BLaER1 (cell line): ENCODE measurements at regions not wholly inside any gene's neighbourhood (a gene's known extent, or its start where the extent isn't known, plus 50 kb on each side); places are given as distances from the start of the nearest gene placed in this dataset.

Source experiments
- H3K27ac ChIP-seq: shearing (Covaris generic); formaldehyde crosslinking; 2 replicates; pipeline ENCODE4 v1.8.1; 2022
- H3K27me3 ChIP-seq: shearing (Covaris generic); formaldehyde crosslinking; 2 replicates; pipeline ENCODE4 v1.8.1; 2022
- H3K36me3 ChIP-seq: shearing (Covaris generic); formaldehyde crosslinking; 2 replicates; pipeline ENCODE4 v1.8.1; 2022
- H3K4me1 ChIP-seq: shearing (Covaris generic); formaldehyde crosslinking; 2 replicates; pipeline ENCODE4 v1.8.1; 2022
- H3K4me2 ChIP-seq: shearing (Covaris generic); formaldehyde crosslinking; 2 replicates; pipeline ENCODE4 v1.8.1; 2022
- H3K4me3 ChIP-seq: shearing (Covaris generic); formaldehyde crosslinking; 2 replicates; pipeline ENCODE4 v1.8.1; 2022
- H3K9ac ChIP-seq: shearing (Covaris generic); formaldehyde crosslinking; 2 replicates; pipeline ENCODE4 v1.8.1; 2022
- H3K9me3 ChIP-seq: shearing (Covaris generic); formaldehyde crosslinking; 2 replicates; pipeline ENCODE4 v1.8.1; 2022
- H4K20me1 ChIP-seq: shearing (Covaris generic); formaldehyde crosslinking; 2 replicates; pipeline ENCODE4 v1.8.1; 2022
- Cebpa-rat ChIP-seq: shearing (Covaris generic); IDR thresholded peaks from 2 replicates; pipeline ENCODE4 v1.8.1; 2022

DNA sequence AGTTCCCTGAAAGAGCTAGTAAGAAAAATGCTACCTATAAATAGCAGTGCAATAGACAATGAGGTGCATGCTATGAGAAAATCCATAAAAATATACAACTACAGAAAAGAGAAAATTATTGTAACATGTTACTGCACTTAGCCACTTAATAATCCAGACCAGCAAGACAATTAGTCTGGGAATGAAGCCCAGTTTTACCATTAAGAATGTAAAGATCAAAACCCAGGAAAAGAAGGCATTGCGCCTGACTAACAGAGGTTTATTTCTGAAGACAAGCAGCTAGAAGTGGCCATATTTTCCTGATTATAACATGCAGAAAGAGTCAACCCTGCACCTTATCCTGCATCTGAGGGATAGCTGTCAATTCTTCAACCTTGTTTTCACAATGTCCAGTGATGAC, 276.4 kb upstream of the PRMT6 start:
- H3K4me2 ChIP-seq: no peak overlapping the region
- no peak overlapping the region for H3K4me3 ChIP-seq
- H3K36me3 ChIP-seq: no peaks in the 10 kb centered on the region
- no peaks in the 10 kb centered on the region for H3K9me3 ChIP-seq
- no peaks in the 10 kb centered on the region for H4K20me1 ChIP-seq
- H3K27me3 ChIP-seq: no peaks in the 10 kb centered on the region
- no peak for TF ChIP-seq Cebpa-rat
- H3K4me1 ChIP-seq: peaks cover 4% of the 10 kb centered on the region; the same call in 1 of the 2 replicates
- H3K27ac ChIP-seq: no peak overlapping the region
- H3K9ac ChIP-seq: no peak overlapping the region

- H3K9ac ChIP-seq: no peak overlapping the region
- no peak overlapping the region for H3K27ac ChIP-seq
- H3K27me3 ChIP-seq: no peaks in the 10 kb centered on the region
- TF ChIP-seq Cebpa-rat: no peak
- H3K4me2 ChIP-seq: no peak overlapping the region
- H3K36me3 ChIP-seq: no peaks in the 10 kb centered on the region
- H3K4me1 ChIP-seq: peaks cover 4% of the 10 kb centered on the region; the same call in 1 of the 2 replicates
- no peaks in the 10 kb centered on the region for H4K20me1 ChIP-seq
- no peaks in the 10 kb centered on the region for H3K9me3 ChIP-seq
- H3K4me3 ChIP-seq: no peak overlapping the region
Observed at GRCh38 chr1:106780806-106781569, 275.5 kb upstream of the PRMT6 start.

- Histone ChIP-seq H4K20me1 (no peaks in the 10 kb centered on the region), H3K27ac (no peak overlapping the region), H3K27me3 (no peaks in the 10 kb centered on the region), H3K4me1 (peaks cover 4% of the 10 kb centered on the region; the same call in 1 of the 2 replicates), H3K36me3 (no peaks in the 10 kb centered on the region), H3K9me3 (no peaks in the 10 kb centered on the region), H3K9ac (no peak overlapping the region), H3K4me2 (no peak overlapping the region), H3K4me3 (no peak overlapping the region)
- no peak for TF ChIP-seq Cebpa-rat
Observed at GRCh38 chr1:106785176-106785575, 271.3 kb upstream of the PRMT6 start.

DNA sequence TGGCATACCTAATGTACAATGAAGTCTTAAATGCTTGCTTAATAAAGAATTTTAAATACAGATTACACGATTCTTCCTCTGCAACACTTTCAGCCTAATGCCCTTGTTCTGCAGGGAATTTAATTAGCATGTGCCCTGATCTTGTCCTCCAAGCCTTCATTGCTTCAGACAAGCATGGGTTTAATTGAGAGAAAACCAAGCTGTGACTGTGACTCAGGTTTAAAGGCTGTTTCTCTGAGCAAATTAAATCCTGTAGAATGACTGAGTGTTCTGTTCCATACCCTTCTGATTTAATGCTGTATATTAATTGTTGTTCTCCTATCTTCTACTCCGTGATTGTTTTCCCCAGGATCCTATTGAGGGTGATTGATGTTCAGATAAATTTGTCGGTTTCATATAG, 269.0 kb upstream of the PRMT6 start:
- no peak for TF ChIP-seq Cebpa-rat
- no peak overlapping the region for H3K27ac ChIP-seq
- H3K4me3 ChIP-seq: no peak overlapping the region
- no peaks in the 10 kb centered on the region for H3K36me3 ChIP-seq
- H3K4me1 ChIP-seq: peaks cover 4% of the 10 kb centered on the region; the same call in 1 of the 2 replicates
- H3K27me3 ChIP-seq: no peaks in the 10 kb centered on the region
- no peak overlapping the region for H3K9ac ChIP-seq
- no peaks in the 10 kb centered on the region for H3K9me3 ChIP-seq
- no peaks in the 10 kb centered on the region for H4K20me1 ChIP-seq
- H3K4me2 ChIP-seq: no peak overlapping the region

GRCh38 chr1:106789686-106790085, 266.8 kb upstream of the PRMT6 start:
- TF ChIP-seq Cebpa-rat: no peak
- Histone ChIP-seq H3K4me3 (no peak overlapping the region), H3K9ac (no peak overlapping the region), H3K27ac (no peak overlapping the region), H3K27me3 (no peaks in the 10 kb centered on the region), H3K4me1 (no peaks in the 10 kb centered on the region), H3K4me2 (no peak overlapping the region), H3K9me3 (no peaks in the 10 kb centered on the region), H3K36me3 (no peaks in the 10 kb centered on the region), H4K20me1 (no peaks in the 10 kb centered on the region)

GRCh38 chr1:106791041-106791440, 265.4 kb upstream of the PRMT6 start:
- Histone ChIP-seq H3K27ac (no peak overlapping the region), H3K36me3 (no peaks in the 10 kb centered on the region), H3K4me1 (no peaks in the 10 kb centered on the region), H3K4me3 (no peak overlapping the region), H4K20me1 (no peaks in the 10 kb centered on the region), H3K27me3 (no peaks in the 10 kb centered on the region), H3K9me3 (no peaks in the 10 kb centered on the region), H3K9ac (no peak overlapping the region), H3K4me2 (no peak overlapping the region)
- no peak for TF ChIP-seq Cebpa-rat

GRCh38 chr1:106793651-106794050, 262.8 kb upstream of the PRMT6 start:
- H3K27me3 ChIP-seq: no peaks in the 10 kb centered on the region
- no peaks in the 10 kb centered on the region for H3K4me1 ChIP-seq
- H3K9ac ChIP-seq: no peak overlapping the region
- TF ChIP-seq Cebpa-rat: no peak
- H4K20me1 ChIP-seq: no peaks in the 10 kb centered on the region
- no peak overlapping the region for H3K4me2 ChIP-seq
- H3K9me3 ChIP-seq: no peaks in the 10 kb centered on the region
- no peak overlapping the region for H3K27ac ChIP-seq
- H3K36me3 ChIP-seq: no peaks in the 10 kb centered on the region
- H3K4me3 ChIP-seq: no peak overlapping the region

DNA sequence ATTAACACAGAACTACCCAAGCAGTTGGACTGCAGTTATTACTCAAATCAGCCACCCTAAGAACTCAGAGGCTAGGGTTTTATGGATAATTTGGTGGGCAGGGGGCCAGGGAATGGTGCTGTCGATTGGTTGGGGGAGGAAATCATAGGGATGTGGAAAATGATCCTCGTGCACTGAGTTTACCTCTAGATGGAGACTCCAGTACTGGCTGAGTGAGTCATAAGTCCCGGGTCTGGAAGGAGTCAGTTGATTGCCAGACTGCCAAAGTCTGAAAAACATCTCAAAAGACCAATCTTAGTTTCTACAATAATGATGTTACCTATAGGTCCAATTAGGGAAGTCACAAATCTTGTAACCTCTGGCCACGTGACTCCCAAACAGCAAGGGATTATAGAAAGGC, 257.5 kb upstream of the PRMT6 start:
- TF ChIP-seq Cebpa-rat: no peak
- no peak overlapping the region for H3K27ac ChIP-seq

DNA sequence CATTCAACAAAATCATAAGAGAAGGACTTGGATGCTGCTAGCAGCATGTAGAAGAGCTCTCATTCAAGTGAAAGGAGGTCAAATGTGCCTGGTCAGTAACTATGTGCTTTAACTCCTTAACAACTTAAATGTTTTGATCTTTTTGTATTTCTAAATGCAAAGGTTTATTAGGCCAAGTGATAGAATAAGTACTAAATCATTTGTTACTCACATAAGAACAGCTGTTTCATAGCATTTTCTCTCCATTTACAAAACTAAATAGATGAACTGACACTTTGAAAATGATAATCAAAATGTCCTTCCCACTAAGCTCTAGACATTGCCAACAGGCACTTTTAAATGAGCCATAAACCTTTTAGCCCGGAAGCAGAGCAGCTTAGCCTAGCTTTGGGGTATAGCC, 254.3 kb upstream of the PRMT6 start:
- Histone ChIP-seq H3K27me3 (no peaks in the 10 kb centered on the region), H3K27ac (no peak overlapping the region), H3K9ac (no peak overlapping the region), H4K20me1 (no peaks in the 10 kb centered on the region), H3K4me2 (no peak overlapping the region), H3K9me3 (no peaks in the 10 kb centered on the region), H3K4me3 (no peak overlapping the region), H3K4me1 (no peaks in the 10 kb centered on the region), H3K36me3 (no peaks in the 10 kb centered on the region)
- TF ChIP-seq Cebpa-rat: no peak

More for the DNA sequence above, 257.5 kb upstream of the PRMT6 start:
- H3K9me3 ChIP-seq: no peaks in the 10 kb centered on the region
- H4K20me1 ChIP-seq: no peaks in the 10 kb centered on the region
- no peak overlapping the region for H3K9ac ChIP-seq
- H3K36me3 ChIP-seq: no peaks in the 10 kb centered on the region
- H3K4me1 ChIP-seq: no peaks in the 10 kb centered on the region
- no peak overlapping the region for H3K4me2 ChIP-seq
- H3K27me3 ChIP-seq: no peaks in the 10 kb centered on the region
- no peak overlapping the region for H3K4me3 ChIP-seq

DNA sequence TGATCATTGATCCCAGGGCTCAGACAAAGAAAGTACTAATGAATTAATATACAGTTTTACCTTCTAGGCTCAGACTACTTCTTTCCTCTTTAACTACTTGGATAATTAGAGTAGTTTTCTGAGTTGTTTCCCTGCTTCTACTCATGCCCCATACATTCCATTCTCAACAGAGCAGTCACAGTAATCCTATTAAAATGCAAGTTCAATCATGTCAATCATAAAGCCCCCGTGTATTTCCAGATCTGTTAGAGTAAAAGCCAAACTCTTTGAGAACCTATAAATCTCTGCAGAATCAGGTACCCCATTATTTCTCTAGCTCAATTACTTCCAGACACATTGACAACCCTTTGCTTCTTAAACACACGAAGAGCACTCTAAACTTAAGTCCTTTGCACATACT, 242.1 kb upstream of the PRMT6 start:
- Histone ChIP-seq H3K4me2 (no peak overlapping the region), H4K20me1 (no peaks in the 10 kb centered on the region), H3K4me1 (no peaks in the 10 kb centered on the region), H3K36me3 (no peaks in the 10 kb centered on the region), H3K9me3 (peaks cover 11% of the 10 kb centered on the region), H3K27ac (no peak overlapping the region), H3K4me3 (no peak overlapping the region), H3K27me3 (no peaks in the 10 kb centered on the region), H3K9ac (no peak overlapping the region)
- TF ChIP-seq Cebpa-rat: no peak

- no peaks in the 10 kb centered on the region for H3K36me3 ChIP-seq
- no peak overlapping the region for H3K4me2 ChIP-seq
- no peak overlapping the region for H3K9ac ChIP-seq
- no peak overlapping the region for H3K27ac ChIP-seq
- H4K20me1 ChIP-seq: no peaks in the 10 kb centered on the region
- H3K4me3 ChIP-seq: no peak overlapping the region
- no peaks in the 10 kb centered on the region for H3K9me3 ChIP-seq
- no peaks in the 10 kb centered on the region for H3K4me1 ChIP-seq
- H3K27me3 ChIP-seq: no peaks in the 10 kb centered on the region
- no peak for TF ChIP-seq Cebpa-rat
Observed at GRCh38 chr1:106817575-106817974, 238.9 kb upstream of the PRMT6 start.
